ENCODE measurements at regions not wholly inside any gene's neighbourhood (a gene's known extent, or its start where the extent isn't known, plus 50 kb on each side); places are given as distances from the start of the nearest gene placed in this dataset.

- no peak overlapping the region for H3K9ac ChIP-seq (ENCODE audit: low read length)
- FAIRE-seq = no peak
Measured at GRCh38 chr17:6299275-6299674, 135.6 kb downstream of the AIPL1 start.

DNA sequence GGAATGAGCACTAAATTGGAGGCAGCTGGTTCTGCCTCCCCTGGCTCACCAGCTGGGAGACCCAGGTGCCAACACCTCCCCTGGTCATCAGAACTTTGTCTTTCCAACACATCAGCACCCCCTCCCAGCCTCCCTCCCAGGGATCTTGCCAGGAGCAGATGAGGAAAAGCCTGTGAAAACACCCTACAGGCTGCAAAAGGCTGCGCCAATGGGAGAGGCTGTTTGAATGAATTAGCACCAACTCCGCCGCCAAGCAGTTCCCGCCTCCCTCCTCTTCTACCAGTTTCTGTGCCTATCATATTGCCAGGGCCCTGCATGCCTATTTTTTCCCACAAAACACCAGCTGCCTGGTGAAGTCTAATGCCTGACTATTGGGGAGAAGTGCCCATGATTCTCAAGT is 137.0 kb downstream of the AIPL1 start:
- Mint-ChIP-seq H3K27ac (ENCODE audit: unreplicated experiment) (no peak overlapping the region), H3K27me3 (ENCODE audit: low read depth, unreplicated experiment) (peaks cover 73% of the 10 kb centered on the region), H3K9me3 (ENCODE audit: unreplicated experiment) (no peaks in the 10 kb centered on the region), H3K4me1 (ENCODE audit: low read depth, unreplicated experiment) (no peaks in the 10 kb centered on the region), H3K36me3 (ENCODE audit: low read depth, unreplicated experiment) (peaks cover 1% of the 10 kb centered on the region), H3K4me3 (ENCODE audit: unreplicated experiment) (no peak overlapping the region)
- TF ChIP-seq EZH2 (IDR thresholded peaks at IDR 0.05; ENCODE audit: insufficient read depth, low read length) (no peak), CTCF (IDR thresholded peaks at IDR 0.05; ENCODE audit: insufficient read depth, low read depth, low read length) (no peak)
- Histone ChIP-seq H3K79me2 (ENCODE audit: insufficient read depth, low read length) (no peaks in the 10 kb centered on the region), H2AFZ (ENCODE audit: low read depth, low read length) (no peak overlapping the region), H3K27ac (ENCODE audit: low read depth, low read length) (no peak overlapping the region), H3K9me3 (ENCODE audit: insufficient read depth, low read depth, low read length) (peaks cover 2% of the 10 kb centered on the region), H3K9ac (ENCODE audit: low read length) (no peak overlapping the region), H3K36me3 (ENCODE audit: insufficient read depth, low read length) (no peaks in the 10 kb centered on the region), H3K27me3 (ENCODE audit: insufficient read depth, low read length) (no peaks in the 10 kb centered on the region), H3K4me2 (ENCODE audit: low read length) (no peak overlapping the region), H3K4me1 (ENCODE audit: insufficient read depth, low read length) (no peaks in the 10 kb centered on the region), H3K4me3 (ENCODE audit: insufficient read depth, low read depth, low read length) (no peak overlapping the region), H4K20me1 (ENCODE audit: insufficient read depth, low read length) (no peaks in the 10 kb centered on the region)
- FAIRE-seq (no peak), DNase-seq (ENCODE audit: low read depth) (no peak)

More at GRCh38 chr17:6299275-6299674, 135.6 kb downstream of the AIPL1 start:
- Histone ChIP-seq H3K9me3 (ENCODE audit: insufficient read depth, low read depth, low read length) (peaks cover 3% of the 10 kb centered on the region), H3K4me3 (ENCODE audit: insufficient read depth, low read depth, low read length) (no peak overlapping the region), H3K4me1 (ENCODE audit: insufficient read depth, low read length) (no peaks in the 10 kb centered on the region), H3K27me3 (ENCODE audit: insufficient read depth, low read length) (no peaks in the 10 kb centered on the region), H3K27ac (ENCODE audit: low read depth, low read length) (no peak overlapping the region), H2AFZ (ENCODE audit: low read depth, low read length) (no peak overlapping the region), H4K20me1 (ENCODE audit: insufficient read depth, low read length) (no peaks in the 10 kb centered on the region), H3K36me3 (ENCODE audit: insufficient read depth, low read length) (no peaks in the 10 kb centered on the region), H3K79me2 (ENCODE audit: insufficient read depth, low read length) (no peaks in the 10 kb centered on the region), H3K4me2 (ENCODE audit: low read length) (no peak overlapping the region)
- TF ChIP-seq CTCF (IDR thresholded peaks at IDR 0.05; ENCODE audit: insufficient read depth, low read depth, low read length) (no peak), EZH2 (IDR thresholded peaks at IDR 0.05; ENCODE audit: insufficient read depth, low read length) (no peak)
- peaks cover 78% of the 10 kb centered on the region for H3K27me3 Mint-ChIP-seq (ENCODE audit: low read depth, unreplicated experiment)
- no peak overlapping the region for H3K27ac Mint-ChIP-seq (ENCODE audit: unreplicated experiment)
- no peaks in the 10 kb centered on the region for H3K9me3 Mint-ChIP-seq (ENCODE audit: unreplicated experiment)
- no peaks in the 10 kb centered on the region for H3K4me1 Mint-ChIP-seq (ENCODE audit: low read depth, unreplicated experiment)
- H3K4me3 Mint-ChIP-seq (ENCODE audit: unreplicated experiment) = no peak overlapping the region
- peaks cover 1% of the 10 kb centered on the region for H3K36me3 Mint-ChIP-seq (ENCODE audit: low read depth, unreplicated experiment)
- no peak for DNase-seq (ENCODE audit: low read depth)

GRCh38 chr17:6297119-6297518 is 137.8 kb downstream of the AIPL1 start:
- Mint-ChIP-seq H3K4me1 (ENCODE audit: low read depth, unreplicated experiment) (no peaks in the 10 kb centered on the region), H3K36me3 (ENCODE audit: low read depth, unreplicated experiment) (peaks cover 1% of the 10 kb centered on the region), H3K4me3 (ENCODE audit: unreplicated experiment) (no peak overlapping the region), H3K9me3 (ENCODE audit: unreplicated experiment) (no peaks in the 10 kb centered on the region), H3K27me3 (ENCODE audit: low read depth, unreplicated experiment) (peaks cover 70% of the 10 kb centered on the region), H3K27ac (ENCODE audit: unreplicated experiment) (no peak overlapping the region)
- Histone ChIP-seq H3K4me1 (ENCODE audit: insufficient read depth, low read length) (no peaks in the 10 kb centered on the region), H3K27me3 (ENCODE audit: insufficient read depth, low read length) (no peaks in the 10 kb centered on the region), H3K9me3 (ENCODE audit: insufficient read depth, low read depth, low read length) (no peaks in the 10 kb centered on the region), H3K4me2 (ENCODE audit: low read length) (no peak overlapping the region), H3K4me3 (ENCODE audit: insufficient read depth, low read depth, low read length) (no peak overlapping the region), H3K79me2 (ENCODE audit: insufficient read depth, low read length) (no peaks in the 10 kb centered on the region), H2AFZ (ENCODE audit: low read depth, low read length) (no peak overlapping the region), H3K27ac (ENCODE audit: low read depth, low read length) (no peak overlapping the region), H3K9ac (ENCODE audit: low read length) (no peak overlapping the region), H4K20me1 (ENCODE audit: insufficient read depth, low read length) (no peaks in the 10 kb centered on the region), H3K36me3 (ENCODE audit: insufficient read depth, low read length) (no peaks in the 10 kb centered on the region)
- TF ChIP-seq CTCF (IDR thresholded peaks at IDR 0.05; ENCODE audit: insufficient read depth, low read depth, low read length) (no peak), EZH2 (IDR thresholded peaks at IDR 0.05; ENCODE audit: insufficient read depth, low read length) (no peak)
- DNase-seq (ENCODE audit: low read depth) = no peak
- no peak for FAIRE-seq
